ENCODE measurements at regions not wholly inside any gene's neighbourhood (a gene's known extent, or its start where the extent isn't known, plus 50 kb on each side); places are given as distances from the start of the nearest gene placed in this dataset.
"Not testable (repeated sequence)": the region's sequence is repeated elsewhere in the genome, so short reads cannot be mapped to it uniquely, and the experiment has no call there.

- no peak for DNase-seq (ENCODE audit: low spot score)
Measured at GRCh38 chr3:15989419-15989818, 185.1 kb upstream of the GALNT15 start.

- not testable (repeated sequence) for DNase-seq (ENCODE audit: low spot score)
Measured at GRCh38 chr3:15993660-15994059, 180.8 kb upstream of the GALNT15 start.

GRCh38 chr3:15996496-15996895 is 178.0 kb upstream of the GALNT15 start:
- not testable (repeated sequence) for DNase-seq (ENCODE audit: low spot score)

GRCh38 chr3:15997274-15997943 is 177.1 kb upstream of the GALNT15 start:
- no peak for DNase-seq (ENCODE audit: low spot score)

GRCh38 chr3:15998911-15999310 is 175.6 kb upstream of the GALNT15 start:
- DNase-seq (ENCODE audit: low spot score), result no peak

- DNase-seq (ENCODE audit: low spot score), result no peak
Measured at GRCh38 chr3:16004812-16005211, 169.7 kb upstream of the GALNT15 start.

- no peak for DNase-seq (ENCODE audit: low spot score)
Measured at GRCh38 chr3:16011376-16011775, 163.1 kb upstream of the GALNT15 start.

- DNase-seq (ENCODE audit: low spot score), result no peak
Measured at GRCh38 chr3:16012086-16012485, 162.4 kb upstream of the GALNT15 start.

- DNase-seq (ENCODE audit: low spot score), result no peak
Measured at GRCh38 chr3:16013568-16013967, 160.9 kb upstream of the GALNT15 start.

- not testable (repeated sequence) for DNase-seq (ENCODE audit: low spot score)
Measured at GRCh38 chr3:16021801-16022200, 152.7 kb upstream of the GALNT15 start.

GRCh38 chr3:16023881-16024280 is 150.6 kb upstream of the GALNT15 start:
- DNase-seq (ENCODE audit: low spot score), result not testable (repeated sequence)

GRCh38 chr3:16024548-16024947 is 149.9 kb upstream of the GALNT15 start:
- DNase-seq (ENCODE audit: low spot score), result no peak

- DNase-seq (ENCODE audit: low spot score), result no peak
Measured at GRCh38 chr3:16026753-16027152, 147.7 kb upstream of the GALNT15 start.

- DNase-seq (ENCODE audit: low spot score), result no peak
Measured at GRCh38 chr3:16028604-16029003, 145.9 kb upstream of the GALNT15 start.

GRCh38 chr3:16030342-16030741 is 144.1 kb upstream of the GALNT15 start:
- DNase-seq (ENCODE audit: low spot score), result no peak

GRCh38 chr3:16031434-16031833 is 143.0 kb upstream of the GALNT15 start:
- DNase-seq (ENCODE audit: low spot score), result no peak

- DNase-seq (ENCODE audit: low spot score), result no peak
Measured at GRCh38 chr3:16033889-16034687, 140.4 kb upstream of the GALNT15 start.

GRCh38 chr3:16040991-16041390 is 133.5 kb upstream of the GALNT15 start:
- DNase-seq (ENCODE audit: low spot score), result no peak

- DNase-seq (ENCODE audit: low spot score), result peak; percentile 83
Measured at GRCh38 chr3:16048435-16049318, 125.8 kb upstream of the GALNT15 start.

- DNase-seq (ENCODE audit: low spot score), result no peak
Measured at GRCh38 chr3:16050641-16051467, 123.6 kb upstream of the GALNT15 start.

GRCh38 chr3:16051691-16052090 is 122.8 kb upstream of the GALNT15 start:
- DNase-seq (ENCODE audit: low spot score), result no peak

GRCh38 chr3:16052964-16053363 is 121.5 kb upstream of the GALNT15 start:
- no peak for DNase-seq (ENCODE audit: low spot score)

Data from cerebellar cortex (tissue), 1 donor.